DND-41 (cell line): ENCODE measurements at regions not wholly inside any gene's neighbourhood (a gene's known extent, or its start where the extent isn't known, plus 50 kb on each side); places are given as distances from the start of the nearest gene placed in this dataset.

Experiments used
- ATAC-seq: fragments of 200-7000 bp; cut with Tn5 transposase; 3 replicates; pipeline ENCODE4 v1.9.1; 2021; ENCODE audit warnings: low read depth; ENCODE audit not compliant: insufficient read depth
- DNase-seq: peaks from one replicate; pipeline ENCODE4 v3.0.0-alpha.2; 2020
- H2AFZ ChIP-seq: 2 replicates; pipeline ENCODE4 v1.6.0; 2012; ENCODE audit warnings: low read depth, low read length
- H3K27ac ChIP-seq: 2 replicates; pipeline ENCODE4 v1.5.1; 2012; ENCODE audit warnings: low read length, inconsistent platforms
- H3K27me3 ChIP-seq: fragments of 200-600 bp; sonication (generic); 2 replicates; pipeline ENCODE4 v1.6.0; 2012; ENCODE audit warnings: low read length, mild to moderate bottlenecking, inconsistent platforms; ENCODE audit not compliant: insufficient read depth, poor library complexity
- H3K36me3 ChIP-seq: 2 replicates; pipeline ENCODE4 v1.5.1; 2012; ENCODE audit warnings: low read length, inconsistent platforms; ENCODE audit not compliant: insufficient read depth
- H3K4me1 ChIP-seq: 2 replicates; pipeline ENCODE4 v1.5.1; 2012; ENCODE audit warnings: mild to moderate bottlenecking, low read length; ENCODE audit not compliant: insufficient read depth
- H3K4me2 ChIP-seq: 2 replicates; pipeline ENCODE4 v1.6.0; 2012; ENCODE audit warnings: mild to moderate bottlenecking, moderate library complexity, low read length, inconsistent platforms; ENCODE audit not compliant: insufficient read depth
- H3K4me3 ChIP-seq, 2 experiments: fragments of 200-600 bp in 1 of 2; shearing (Covaris generic) in 1 of 2; 2 replicates each; pipeline ENCODE4 v1.5.1; 2012 to 2016; ENCODE audit warnings: inconsistent platforms in 2 of 2, low read length in 2 of 2, mild to moderate bottlenecking in 2 of 2, low read depth in 1 of 2, moderate library complexity in 1 of 2
- H3K79me2 ChIP-seq: 2 replicates; pipeline ENCODE4 v1.6.0; 2012; ENCODE audit warnings: low read length, inconsistent platforms; ENCODE audit not compliant: insufficient read depth
- H3K9ac ChIP-seq: 2 replicates; pipeline ENCODE4 v1.6.0; 2012; ENCODE audit warnings: low read depth, mild to moderate bottlenecking, inconsistent platforms, low read length, moderate library complexity
- H3K9me3 ChIP-seq: 2 replicates; pipeline ENCODE4 v1.5.1; 2012; ENCODE audit warnings: low read length, moderate library complexity, mild to moderate bottlenecking, inconsistent platforms; ENCODE audit not compliant: insufficient read depth, severe bottlenecking
- H4K20me1 ChIP-seq: 2 replicates; pipeline ENCODE4 v1.6.0; 2012; ENCODE audit warnings: low read length; ENCODE audit not compliant: insufficient read depth
- CTCF ChIP-seq: IDR thresholded peaks from 2 replicates; pipeline ENCODE4 v1.5.1; 2012; ENCODE audit warnings: borderline replicate concordance, low read length, moderate library complexity, mild to moderate bottlenecking; ENCODE audit not compliant: poor library complexity, severe bottlenecking; ENCODE audit errors: extremely low read depth
- EZH2 ChIP-seq: IDR thresholded peaks from 3 replicates; pipeline ENCODE4 v1.6.1; 2012; ENCODE audit warnings: borderline replicate concordance, low read depth, mild to moderate bottlenecking, moderate library complexity, low read length, inconsistent platforms; ENCODE audit not compliant: severe bottlenecking

GRCh38 chr13:81760316-81760715, 1419.4 kb upstream of the SPRY2 start:
- Histone ChIP-seq H3K4me3 (no peak overlapping the region), H3K4me2 (no peak overlapping the region), H3K27ac (no peak overlapping the region), H4K20me1 (no peaks in the 10 kb centered on the region), H3K9me3 (no peaks in the 10 kb centered on the region), H3K79me2 (no peaks in the 10 kb centered on the region), H3K4me1 (no peaks in the 10 kb centered on the region), H3K36me3 (no peaks in the 10 kb centered on the region), H3K27me3 (no peaks in the 10 kb centered on the region), H2AFZ (no peak overlapping the region), H3K9ac (no peak overlapping the region)
- no peak for TF ChIP-seq CTCF
- TF ChIP-seq EZH2, result no peak
- DNase-seq (no peak), ATAC-seq (no peak)

GRCh38 chr13:81757348-81757970, 1416.5 kb upstream of the SPRY2 start:
- DNase-seq (no peak), ATAC-seq (no peak)
- no peaks in the 10 kb centered on the region for H3K36me3 ChIP-seq
- no peak overlapping the region for H3K4me3 ChIP-seq
- H2AFZ ChIP-seq, result no peak overlapping the region
- no peak overlapping the region for H3K9ac ChIP-seq
- no peaks in the 10 kb centered on the region for H4K20me1 ChIP-seq
- no peaks in the 10 kb centered on the region for H3K9me3 ChIP-seq
- no peaks in the 10 kb centered on the region for H3K27me3 ChIP-seq
- H3K4me2 ChIP-seq, result no peak overlapping the region
- H3K79me2 ChIP-seq, result no peaks in the 10 kb centered on the region
- H3K4me1 ChIP-seq, result no peaks in the 10 kb centered on the region
- no peak overlapping the region for H3K27ac ChIP-seq
- TF ChIP-seq CTCF (no peak), EZH2 (no peak)

- Histone ChIP-seq H3K9ac (no peak overlapping the region), H3K4me2 (no peak overlapping the region), H2AFZ (no peak overlapping the region), H3K27me3 (no peaks in the 10 kb centered on the region), H3K79me2 (no peaks in the 10 kb centered on the region), H3K4me1 (no peaks in the 10 kb centered on the region), H3K4me3 (no peak overlapping the region), H3K36me3 (no peaks in the 10 kb centered on the region), H4K20me1 (no peaks in the 10 kb centered on the region), H3K27ac (no peak overlapping the region), H3K9me3 (no peaks in the 10 kb centered on the region)
- DNase-seq, result no peak
- no peak for ATAC-seq
- TF ChIP-seq EZH2 (no peak), CTCF (no peak)
Observed at GRCh38 chr13:81745391-81745790, 1404.5 kb upstream of the SPRY2 start.
